ENCODE measurements at regions not wholly inside any gene's neighbourhood (a gene's known extent, or its start where the extent isn't known, plus 50 kb on each side); places are given as distances from the start of the nearest gene placed in this dataset.

- no peak for TF ChIP-seq POLR2A (IDR thresholded peaks at IDR 0.05; ENCODE audit: low read length)
- TF ChIP-seq GATA1 (IDR thresholded peaks at IDR 0.05; ENCODE audit: low read depth, low read length) = no peak
Measured at GRCh38 chr2:105454801-105455485, 56.1 kb upstream of the FHL2 start.

All from erythroblast (primary cell).